T-helper 2 cell treated with Interferon-gamma antibody and Interleukin-4, amounts not matched to agents 100 ng/mL and 5 ng/mL, for 36 hours (primary cell): ENCODE measurements at regions not wholly inside any gene's neighbourhood (a gene's known extent, or its start where the extent isn't known, plus 50 kb on each side); places are given as distances from the start of the nearest gene placed in this dataset.
"Not testable (repeated sequence)": the region's sequence is repeated elsewhere in the genome, so short reads cannot be mapped to it uniquely, and the experiment has no call there.

Experiments
- intact Hi-C: fragments of 100-400 bp; cut with micrococcal nuclease; formaldehyde crosslinking; loops from one replicate; pipeline ENCODE4 v1.15.1; 2023

GRCh38 chr11:112693781-112694180 lies 267.4 kb upstream of the NCAM1 start:
- intact Hi-C loops: no loop called here

GRCh38 chr11:112694245-112694644 lies 267.0 kb upstream of the NCAM1 start:
- intact Hi-C loops: no loop called here

- intact Hi-C loops: no loop called here
Measured at GRCh38 chr11:112694813-112695212, 266.4 kb upstream of the NCAM1 start.

GRCh38 chr11:112697391-112698178 lies 263.6 kb upstream of the NCAM1 start:
- intact Hi-C loops: no loop called here

GRCh38 chr11:112705148-112705547 lies 256.1 kb upstream of the NCAM1 start:
- intact Hi-C loops: no loop called here

GRCh38 chr11:112706863-112707262 lies 254.4 kb upstream of the NCAM1 start:
- intact Hi-C loops: no loop called here

- intact Hi-C loops: not testable (repeated sequence)
Measured at GRCh38 chr11:112714340-112714739, 246.9 kb upstream of the NCAM1 start.

GRCh38 chr11:112715056-112715455 lies 246.2 kb upstream of the NCAM1 start:
- intact Hi-C loops: no loop called here

GRCh38 chr11:112718483-112718882 lies 242.7 kb upstream of the NCAM1 start:
- intact Hi-C loops: no loop called here

GRCh38 chr11:112719736-112720525 lies 241.3 kb upstream of the NCAM1 start:
- intact Hi-C loops: no loop called here

- intact Hi-C loops: no loop called here
Measured at GRCh38 chr11:112722148-112722547, 239.1 kb upstream of the NCAM1 start.

GRCh38 chr11:112722876-112723275 lies 238.3 kb upstream of the NCAM1 start:
- intact Hi-C loops: no loop called here

- intact Hi-C loops: no loop called here
Measured at GRCh38 chr11:112723676-112724495, 237.3 kb upstream of the NCAM1 start.

- intact Hi-C loops: no loop called here
Measured at GRCh38 chr11:112724496-112724790, 236.8 kb upstream of the NCAM1 start.

GRCh38 chr11:112725636-112726035 lies 235.6 kb upstream of the NCAM1 start:
- intact Hi-C loops: no loop called here

- intact Hi-C loops: no loop called here
Measured at GRCh38 chr11:112727341-112727841, 233.8 kb upstream of the NCAM1 start.

GRCh38 chr11:112728288-112728687 lies 232.9 kb upstream of the NCAM1 start:
- intact Hi-C loops: no loop called here

GRCh38 chr11:112728716-112729115 lies 232.5 kb upstream of the NCAM1 start:
- intact Hi-C loops: no loop called here

GRCh38 chr11:112730591-112730990 lies 230.6 kb upstream of the NCAM1 start:
- intact Hi-C loops: no loop called here

- intact Hi-C loops: no loop called here
Measured at GRCh38 chr11:112731538-112731937, 229.7 kb upstream of the NCAM1 start.

- intact Hi-C loops: no loop called here
Measured at GRCh38 chr11:112732031-112732430, 229.2 kb upstream of the NCAM1 start.

GRCh38 chr11:112734207-112734606 lies 227.0 kb upstream of the NCAM1 start:
- intact Hi-C loops: no loop called here
